ENCODE measurements at regions not wholly inside any gene's neighbourhood (a gene's known extent, or its start where the extent isn't known, plus 50 kb on each side); places are given as distances from the start of the nearest gene placed in this dataset.
"Not testable (repeated sequence)": the region's sequence is repeated elsewhere in the genome, so short reads cannot be mapped to it uniquely, and the experiment has no call there.

- ATAC-seq: peak; percentile 43 to 75
- H3K9me3 Mint-ChIP-seq: no peaks in the 10 kb centered on the region
- H3K27me3 Mint-ChIP-seq (ENCODE audit: low read depth): no peaks in the 10 kb centered on the region
- no peaks in the 10 kb centered on the region for H3K36me3 Mint-ChIP-seq (ENCODE audit: insufficient read depth)
- no peak overlapping the region for H3K4me3 Mint-ChIP-seq
- peaks cover 3% of the 10 kb centered on the region for H3K4me1 Mint-ChIP-seq (ENCODE audit: low read depth)
- no peak for DNase-seq
Measured at GRCh38 chr2:58376592-58376991, 135.5 kb upstream of the FANCL start.

DNA sequence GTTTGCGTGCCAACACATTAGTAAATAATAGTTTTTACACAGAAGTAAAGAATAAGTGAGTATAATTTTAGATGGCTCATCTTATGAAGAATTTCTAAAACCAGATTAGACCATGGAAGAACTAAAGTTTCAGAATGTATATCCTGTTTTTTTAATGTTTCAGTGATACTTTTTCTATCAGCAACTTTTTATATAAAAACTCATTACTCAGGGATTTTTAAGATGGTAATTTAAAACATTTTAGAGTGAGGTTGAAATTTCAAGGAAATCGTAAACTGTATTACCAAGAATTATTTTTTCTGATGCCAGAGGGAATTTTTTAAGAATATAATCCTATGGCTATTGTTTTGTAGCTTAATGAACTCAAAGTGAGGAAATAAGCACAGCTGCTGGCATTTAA, 128.5 kb upstream of the FANCL start:
- no peak overlapping the region for H3K4me3 Mint-ChIP-seq
- H3K27me3 Mint-ChIP-seq (ENCODE audit: low read depth): no peaks in the 10 kb centered on the region
- no peaks in the 10 kb centered on the region for H3K36me3 Mint-ChIP-seq (ENCODE audit: insufficient read depth)
- ATAC-seq (no peak), DNase-seq (no peak)
- no peaks in the 10 kb centered on the region for H3K9me3 Mint-ChIP-seq
- H3K4me1 Mint-ChIP-seq (ENCODE audit: low read depth): no peaks in the 10 kb centered on the region

DNA sequence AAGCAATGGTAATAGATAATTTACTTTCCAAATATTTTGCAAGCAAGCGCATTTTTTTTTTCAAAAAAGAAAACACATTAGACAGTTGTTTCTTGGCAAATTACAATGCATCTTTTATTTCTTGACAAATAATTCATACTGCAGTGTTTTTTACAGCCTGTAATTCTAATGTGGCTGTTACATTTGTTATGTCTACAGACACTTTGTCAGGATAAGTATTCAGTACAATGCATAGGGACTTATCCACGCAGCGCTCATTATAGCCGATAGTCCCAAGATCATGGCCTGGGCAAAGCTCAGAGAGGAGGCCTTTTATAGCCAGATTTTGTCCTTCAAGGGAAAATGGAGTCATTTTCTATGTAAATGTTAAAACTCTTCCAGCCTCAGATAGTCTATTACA, 123.0 kb upstream of the FANCL start:
- Mint-ChIP-seq H3K4me3 (no peak overlapping the region), H3K9me3 (no peaks in the 10 kb centered on the region), H3K27me3 (ENCODE audit: low read depth) (peaks cover 6% of the 10 kb centered on the region), H3K4me1 (ENCODE audit: low read depth) (no peaks in the 10 kb centered on the region), H3K36me3 (ENCODE audit: insufficient read depth) (no peaks in the 10 kb centered on the region)
- ATAC-seq (no peak), DNase-seq (no peak)

DNA sequence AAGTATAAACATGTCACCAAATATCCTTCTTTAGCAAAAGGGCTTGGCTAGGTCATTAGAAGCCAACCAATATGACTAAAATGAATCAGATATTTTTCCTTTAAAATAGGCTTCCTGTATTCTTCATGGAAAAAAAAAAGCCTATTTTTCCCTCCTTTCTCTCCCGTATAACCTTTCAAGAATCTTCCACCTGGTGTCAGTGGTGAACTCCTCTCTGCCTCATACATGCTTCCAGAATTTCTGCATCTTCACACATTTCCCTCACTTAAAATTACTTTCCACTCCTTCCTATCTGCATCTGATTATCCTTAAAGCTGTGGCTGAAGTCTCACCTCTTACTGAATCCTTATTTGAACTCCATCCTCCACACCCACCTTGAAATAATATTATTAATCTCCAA, 116.9 kb upstream of the FANCL start:
- ATAC-seq (no peak), DNase-seq (no peak)
- Mint-ChIP-seq H3K27me3 (ENCODE audit: low read depth) (peaks cover 6% of the 10 kb centered on the region), H3K4me1 (ENCODE audit: low read depth) (no peaks in the 10 kb centered on the region), H3K9me3 (no peaks in the 10 kb centered on the region), H3K4me3 (no peak overlapping the region), H3K36me3 (ENCODE audit: insufficient read depth) (no peaks in the 10 kb centered on the region)

DNA sequence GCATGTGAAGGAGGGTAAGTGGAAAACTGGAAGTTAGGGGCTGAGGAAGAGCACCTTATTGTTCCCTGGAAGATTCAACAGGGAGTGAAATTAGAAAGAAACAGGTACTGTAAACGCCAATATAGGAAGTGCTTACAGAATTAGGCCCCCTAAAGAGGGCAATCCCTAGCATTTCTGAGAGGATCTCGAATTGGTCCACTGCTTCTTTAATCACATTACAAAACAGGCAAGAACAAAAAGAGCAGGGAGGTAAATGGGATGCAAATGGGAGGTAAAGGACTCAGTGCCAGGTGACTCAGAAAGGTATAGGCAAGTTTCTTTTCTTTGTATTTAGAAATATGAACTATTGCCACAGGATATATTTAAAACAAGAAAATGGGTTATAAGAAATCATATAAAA, 116.4 kb upstream of the FANCL start:
- H3K27me3 Mint-ChIP-seq (ENCODE audit: low read depth): peaks cover 6% of the 10 kb centered on the region
- no peak overlapping the region for H3K4me3 Mint-ChIP-seq
- H3K9me3 Mint-ChIP-seq: no peaks in the 10 kb centered on the region
- DNase-seq (no peak), ATAC-seq (no peak)
- H3K4me1 Mint-ChIP-seq (ENCODE audit: low read depth): no peaks in the 10 kb centered on the region
- no peaks in the 10 kb centered on the region for H3K36me3 Mint-ChIP-seq (ENCODE audit: insufficient read depth)

DNA sequence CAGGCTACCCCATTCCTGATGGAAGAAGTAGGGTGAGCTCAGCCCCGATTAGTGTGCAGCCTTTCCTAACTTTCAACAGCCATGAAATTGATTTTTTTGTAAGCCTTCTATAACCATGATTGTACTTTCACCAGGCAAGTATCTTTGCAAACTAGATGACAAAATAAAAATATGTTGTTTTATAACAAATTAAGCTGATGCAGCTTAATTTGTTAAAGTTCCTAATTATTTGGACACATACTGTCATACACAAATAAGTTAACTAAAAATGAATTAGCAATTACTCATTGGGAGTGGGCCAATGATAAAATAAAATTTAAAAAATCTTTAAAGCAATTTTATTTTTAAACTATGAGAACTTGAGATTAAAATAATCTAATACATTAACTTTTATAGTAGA, 113.1 kb upstream of the FANCL start:
- H3K4me3 Mint-ChIP-seq: no peak overlapping the region
- DNase-seq (no peak), ATAC-seq (no peak)
- H3K9me3 Mint-ChIP-seq: no peaks in the 10 kb centered on the region
- no peaks in the 10 kb centered on the region for H3K4me1 Mint-ChIP-seq (ENCODE audit: low read depth)
- H3K27me3 Mint-ChIP-seq (ENCODE audit: low read depth): no peaks in the 10 kb centered on the region
- H3K36me3 Mint-ChIP-seq (ENCODE audit: insufficient read depth): no peaks in the 10 kb centered on the region

DNA sequence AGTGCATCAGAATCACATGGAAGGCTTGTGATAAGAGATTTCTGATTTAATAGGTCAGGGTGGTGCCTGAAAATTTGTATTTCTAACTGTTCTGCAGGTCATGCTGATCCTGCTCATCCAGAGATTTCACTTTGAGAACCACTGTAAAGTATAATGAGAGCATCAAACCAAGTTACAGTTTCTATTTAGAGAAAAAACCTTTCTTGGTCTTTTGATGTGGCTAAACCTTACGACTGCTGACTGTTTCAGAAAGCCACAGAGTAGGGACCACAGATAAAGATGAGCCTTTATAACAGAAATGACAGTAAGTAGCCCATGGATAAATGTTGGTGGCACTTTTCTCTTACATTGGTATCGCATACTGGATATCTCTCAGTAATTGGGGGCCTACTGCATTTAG, 109.4 kb upstream of the FANCL start:
- no peaks in the 10 kb centered on the region for H3K27me3 Mint-ChIP-seq (ENCODE audit: low read depth)
- H3K4me1 Mint-ChIP-seq (ENCODE audit: low read depth): no peaks in the 10 kb centered on the region
- no peaks in the 10 kb centered on the region for H3K36me3 Mint-ChIP-seq (ENCODE audit: insufficient read depth)
- no peak for DNase-seq
- peak; percentile 85 to 89 for ATAC-seq
- H3K9me3 Mint-ChIP-seq: no peaks in the 10 kb centered on the region
- H3K4me3 Mint-ChIP-seq: no peak overlapping the region

DNA sequence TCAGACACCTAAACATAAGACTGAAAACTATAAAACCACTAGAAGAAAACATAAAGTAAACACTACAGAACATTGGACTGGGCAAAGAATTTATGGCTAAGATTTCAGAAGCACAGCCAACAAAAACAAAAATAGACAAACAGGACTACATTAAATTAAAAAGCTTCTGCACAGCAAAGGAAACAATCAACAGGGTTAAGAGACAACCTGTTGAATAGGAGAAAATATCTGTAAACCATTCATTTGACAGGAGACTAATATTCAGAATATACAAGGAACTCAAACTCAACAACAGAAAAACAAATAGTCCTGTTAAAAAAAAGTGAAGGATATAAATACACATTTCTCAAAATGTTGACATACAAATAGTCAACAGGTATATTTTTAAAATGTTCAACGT, 106.7 kb upstream of the FANCL start:
- no peak for ATAC-seq
- H3K9me3 Mint-ChIP-seq: peaks cover 11% of the 10 kb centered on the region
- peaks cover 3% of the 10 kb centered on the region for H3K27me3 Mint-ChIP-seq (ENCODE audit: low read depth)
- H3K36me3 Mint-ChIP-seq (ENCODE audit: insufficient read depth): no peaks in the 10 kb centered on the region
- DNase-seq: no peak
- H3K4me3 Mint-ChIP-seq: no peak overlapping the region
- H3K4me1 Mint-ChIP-seq (ENCODE audit: low read depth): no peaks in the 10 kb centered on the region

- Mint-ChIP-seq H3K27me3 (ENCODE audit: low read depth) (peaks cover 10% of the 10 kb centered on the region), H3K36me3 (ENCODE audit: insufficient read depth) (no peaks in the 10 kb centered on the region), H3K9me3 (peaks cover 27% of the 10 kb centered on the region), H3K4me1 (ENCODE audit: low read depth) (no peaks in the 10 kb centered on the region), H3K4me3 (no peak overlapping the region)
- no peak for DNase-seq
- no peak for ATAC-seq
Measured at GRCh38 chr2:58341047-58341446, 99.9 kb upstream of the FANCL start.

GRCh38 chr2:58339548-58340243, 98.6 kb upstream of the FANCL start:
- Mint-ChIP-seq H3K4me3 (no peak overlapping the region), H3K9me3 (peaks cover 27% of the 10 kb centered on the region), H3K27me3 (ENCODE audit: low read depth) (peaks cover 10% of the 10 kb centered on the region), H3K4me1 (ENCODE audit: low read depth) (no peaks in the 10 kb centered on the region), H3K36me3 (ENCODE audit: insufficient read depth) (no peaks in the 10 kb centered on the region)
- DNase-seq (no peak), ATAC-seq (peak in 1 of 2 donors; percentile 34)

GRCh38 chr2:58336416-58336815, 95.3 kb upstream of the FANCL start:
- DNase-seq: no peak
- Mint-ChIP-seq H3K27me3 (ENCODE audit: low read depth) (peaks cover 2% of the 10 kb centered on the region), H3K36me3 (ENCODE audit: insufficient read depth) (no peaks in the 10 kb centered on the region), H3K9me3 (peaks cover 5% of the 10 kb centered on the region), H3K4me1 (ENCODE audit: low read depth) (no peaks in the 10 kb centered on the region), H3K4me3 (no peak overlapping the region)
- ATAC-seq: no peak

- DNase-seq (no peak), ATAC-seq (no peak)
- Mint-ChIP-seq H3K36me3 (ENCODE audit: insufficient read depth) (no peaks in the 10 kb centered on the region), H3K27me3 (ENCODE audit: low read depth) (peaks cover 2% of the 10 kb centered on the region), H3K9me3 (no peaks in the 10 kb centered on the region), H3K4me3 (no peak overlapping the region), H3K4me1 (ENCODE audit: low read depth) (no peaks in the 10 kb centered on the region)
Measured at GRCh38 chr2:58334414-58334813, 93.3 kb upstream of the FANCL start.

DNA sequence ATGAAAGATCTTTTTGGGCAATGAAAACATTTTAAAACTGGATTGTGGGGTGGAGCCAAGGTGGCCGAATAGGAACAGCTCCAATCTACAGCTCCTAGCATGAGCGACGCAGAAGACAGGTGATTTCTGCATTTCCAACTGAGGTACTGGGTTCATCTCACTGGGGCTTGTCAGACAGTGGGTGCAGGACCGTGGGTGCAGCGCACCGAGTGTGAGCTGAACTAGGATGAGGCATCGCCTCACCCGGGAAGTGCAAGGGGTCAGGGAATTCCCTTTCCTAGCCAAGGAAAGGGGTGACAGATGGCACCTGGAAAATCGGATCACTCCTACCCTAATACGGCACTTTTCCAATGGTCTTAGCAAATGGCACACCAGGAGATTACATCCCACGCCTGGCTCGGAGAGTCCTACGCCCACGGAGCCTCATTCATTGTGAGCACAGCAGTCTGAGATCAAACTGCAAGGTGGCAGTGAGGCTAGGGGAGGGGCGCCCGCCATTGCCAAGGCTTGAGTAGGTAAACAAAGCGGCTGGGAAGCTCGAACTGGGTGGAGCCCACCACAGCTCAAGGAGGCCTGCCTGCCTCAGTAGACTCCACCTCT, 84.3 kb upstream of the FANCL start:
- not testable (repeated sequence) for ATAC-seq; H3K9me3 Mint-ChIP-seq; H3K4me3 Mint-ChIP-seq; H3K4me1 Mint-ChIP-seq (ENCODE audit: low read depth); DNase-seq; H3K36me3 Mint-ChIP-seq (ENCODE audit: insufficient read depth)
- peaks cover 22% of the 10 kb centered on the region for H3K27me3 Mint-ChIP-seq (ENCODE audit: low read depth)

GRCh38 chr2:58319481-58319880, 78.4 kb upstream of the FANCL start:
- H3K27me3 Mint-ChIP-seq (ENCODE audit: low read depth): peaks cover 4% of the 10 kb centered on the region
- no peaks in the 10 kb centered on the region for H3K4me1 Mint-ChIP-seq (ENCODE audit: low read depth)
- DNase-seq: no peak
- no peak for ATAC-seq
- no peaks in the 10 kb centered on the region for H3K9me3 Mint-ChIP-seq
- H3K36me3 Mint-ChIP-seq (ENCODE audit: insufficient read depth): no peaks in the 10 kb centered on the region
- H3K4me3 Mint-ChIP-seq: no peak overlapping the region

DNA sequence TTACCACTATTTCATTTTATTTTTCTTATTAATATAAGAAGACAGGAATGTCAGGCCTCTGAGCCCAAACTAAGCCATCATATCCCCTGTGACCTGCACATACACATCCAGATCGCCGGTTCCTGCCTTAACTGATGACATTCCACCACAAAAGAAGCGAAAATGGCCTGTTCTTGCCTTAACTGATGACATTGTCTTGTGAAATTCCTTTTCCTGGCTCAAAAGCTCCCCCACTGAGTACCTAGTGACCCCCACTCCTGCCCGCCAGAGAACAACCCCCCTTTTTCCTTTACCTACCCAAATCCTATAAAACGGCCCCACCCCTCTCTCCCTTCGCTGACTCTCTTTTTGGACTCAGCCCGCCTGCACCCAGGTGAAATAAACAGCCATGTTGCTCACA, 77.8 kb upstream of the FANCL start:
- not testable (repeated sequence) for DNase-seq; H3K36me3 Mint-ChIP-seq (ENCODE audit: insufficient read depth); ATAC-seq; H3K4me3 Mint-ChIP-seq; H3K27me3 Mint-ChIP-seq (ENCODE audit: low read depth); H3K4me1 Mint-ChIP-seq (ENCODE audit: low read depth); H3K9me3 Mint-ChIP-seq

All from activated T-cell treated with anti-CD3 and anti-CD28 coated beads, Interleukin-2, amount 50 U/mL, for 4 hours (primary cell).